PC-9 (cell line): ENCODE measurements at regions not wholly inside any gene's neighbourhood (a gene's known extent, or its start where the extent isn't known, plus 50 kb on each side); places are given as distances from the start of the nearest gene placed in this dataset.

ENCODE experiments used
- EZH2 ChIP-seq: fragments of 200-600 bp; sonication (generic); IDR thresholded peaks from 2 replicates; pipeline ENCODE4 v1.8.0; 2017; ENCODE audit warnings: antibody characterized with exemption, low read depth
- TF ChIP-seq, protein P1 (sequence below): fragments of 200-600 bp; sonication (generic); conservative IDR thresholded peaks from 2 replicates; pipeline ENCODE4 v1.6.1; 2017; ENCODE audit warnings: mixed run types, antibody characterized with exemption, mild to moderate bottlenecking, moderate library complexity

DNA sequence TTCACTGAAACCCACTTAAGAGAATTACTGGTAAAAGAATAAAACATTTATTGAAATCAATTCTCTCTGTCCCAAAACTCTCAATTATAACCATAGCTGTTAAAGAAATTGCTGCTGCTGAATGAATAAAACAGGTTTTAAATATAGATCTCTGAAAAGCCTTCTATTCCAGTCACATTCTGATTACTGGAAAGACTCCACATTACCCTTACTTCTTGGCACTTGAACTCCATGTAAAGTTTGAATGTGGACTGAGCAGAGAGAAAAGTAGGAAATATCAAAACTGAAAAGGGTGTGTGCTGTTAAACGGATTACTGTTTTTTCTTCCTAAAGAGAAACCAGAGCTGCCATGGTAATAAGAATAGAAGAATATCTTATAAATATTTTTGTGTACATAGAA lies 655.3 kb upstream of the SETBP1 start:
- TF ChIP-seq EZH2 = no peak
- TF ChIP-seq, protein P1, sequence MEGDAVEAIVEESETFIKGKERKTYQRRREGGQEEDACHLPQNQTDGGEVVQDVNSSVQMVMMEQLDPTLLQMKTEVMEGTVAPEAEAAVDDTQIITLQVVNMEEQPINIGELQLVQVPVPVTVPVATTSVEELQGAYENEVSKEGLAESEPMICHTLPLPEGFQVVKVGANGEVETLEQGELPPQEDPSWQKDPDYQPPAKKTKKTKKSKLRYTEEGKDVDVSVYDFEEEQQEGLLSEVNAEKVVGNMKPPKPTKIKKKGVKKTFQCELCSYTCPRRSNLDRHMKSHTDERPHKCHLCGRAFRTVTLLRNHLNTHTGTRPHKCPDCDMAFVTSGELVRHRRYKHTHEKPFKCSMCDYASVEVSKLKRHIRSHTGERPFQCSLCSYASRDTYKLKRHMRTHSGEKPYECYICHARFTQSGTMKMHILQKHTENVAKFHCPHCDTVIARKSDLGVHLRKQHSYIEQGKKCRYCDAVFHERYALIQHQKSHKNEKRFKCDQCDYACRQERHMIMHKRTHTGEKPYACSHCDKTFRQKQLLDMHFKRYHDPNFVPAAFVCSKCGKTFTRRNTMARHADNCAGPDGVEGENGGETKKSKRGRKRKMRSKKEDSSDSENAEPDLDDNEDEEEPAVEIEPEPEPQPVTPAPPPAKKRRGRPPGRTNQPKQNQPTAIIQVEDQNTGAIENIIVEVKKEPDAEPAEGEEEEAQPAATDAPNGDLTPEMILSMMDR = no peak
